ENCODE measurements at regions not wholly inside any gene's neighbourhood (a gene's known extent, or its start where the extent isn't known, plus 50 kb on each side); places are given as distances from the start of the nearest gene placed in this dataset.

DNA sequence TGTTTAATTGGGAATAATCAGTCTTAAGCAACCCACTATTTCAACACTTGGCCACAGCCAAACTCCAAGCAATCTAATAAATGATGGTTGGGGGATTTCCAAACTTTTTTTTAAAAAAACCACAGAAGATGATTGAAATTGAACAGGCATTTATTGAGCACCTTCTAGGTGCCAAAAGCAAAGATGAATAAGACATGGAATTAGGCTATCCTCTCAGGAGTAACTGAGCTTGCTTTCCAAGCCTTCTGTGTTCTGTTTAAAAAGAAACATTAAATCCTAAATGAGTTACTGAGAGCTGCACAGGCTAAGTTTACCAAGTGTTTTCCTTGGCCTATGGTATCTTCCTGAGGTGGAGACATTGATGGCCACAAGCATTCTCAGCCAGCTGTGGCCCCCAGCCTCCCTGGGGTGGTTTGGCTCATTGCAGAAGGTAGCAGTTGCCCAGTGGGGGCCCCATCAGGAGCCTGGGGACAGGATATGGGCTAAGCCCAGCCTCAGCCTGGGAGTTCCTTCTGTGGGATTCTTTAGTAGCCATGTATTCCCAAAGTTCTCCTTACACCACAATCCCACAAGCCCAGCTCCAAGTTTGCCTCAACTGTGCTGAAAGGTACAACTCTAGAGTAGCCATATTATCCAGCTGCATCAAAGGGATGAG is 174.3 kb downstream of the C1D start:
- intact Hi-C loops (cut with micrococcal nuclease), result no loop called here
- H3K4me3 Mint-ChIP-seq, result no peak overlapping the region
- no peaks in the 10 kb centered on the region for H3K36me3 Mint-ChIP-seq

GRCh38 chr2:67889056-67889455 is 173.7 kb downstream of the C1D start:
- H3K27me3 Mint-ChIP-seq (ENCODE audit: low read depth in 2 of 2), result peaks cover 6 to 9% of the 10 kb centered on the region in 2 donors
- Histone ChIP-seq H3K27me3 (ENCODE audit: control insufficient read depth, insufficient read depth, low read length) (no peaks in the 10 kb centered on the region), H3K9me3 (ENCODE audit: control insufficient read depth, insufficient read depth, low read length) (no peaks in the 10 kb centered on the region), H3K36me3 (ENCODE audit: control insufficient read depth, insufficient read depth, low read length) (no peaks in the 10 kb centered on the region), H3K4me1 (ENCODE audit: control insufficient read depth, insufficient read depth, low read length) (no peaks in the 10 kb centered on the region), H3K4me3 (ENCODE audit: low read length) (no peak overlapping the region), H3K27ac (ENCODE audit: low read length) (no peak overlapping the region)
- ATAC-seq (no peak), DNase-seq (no peak)
- TF ChIP-seq, protein P1, sequence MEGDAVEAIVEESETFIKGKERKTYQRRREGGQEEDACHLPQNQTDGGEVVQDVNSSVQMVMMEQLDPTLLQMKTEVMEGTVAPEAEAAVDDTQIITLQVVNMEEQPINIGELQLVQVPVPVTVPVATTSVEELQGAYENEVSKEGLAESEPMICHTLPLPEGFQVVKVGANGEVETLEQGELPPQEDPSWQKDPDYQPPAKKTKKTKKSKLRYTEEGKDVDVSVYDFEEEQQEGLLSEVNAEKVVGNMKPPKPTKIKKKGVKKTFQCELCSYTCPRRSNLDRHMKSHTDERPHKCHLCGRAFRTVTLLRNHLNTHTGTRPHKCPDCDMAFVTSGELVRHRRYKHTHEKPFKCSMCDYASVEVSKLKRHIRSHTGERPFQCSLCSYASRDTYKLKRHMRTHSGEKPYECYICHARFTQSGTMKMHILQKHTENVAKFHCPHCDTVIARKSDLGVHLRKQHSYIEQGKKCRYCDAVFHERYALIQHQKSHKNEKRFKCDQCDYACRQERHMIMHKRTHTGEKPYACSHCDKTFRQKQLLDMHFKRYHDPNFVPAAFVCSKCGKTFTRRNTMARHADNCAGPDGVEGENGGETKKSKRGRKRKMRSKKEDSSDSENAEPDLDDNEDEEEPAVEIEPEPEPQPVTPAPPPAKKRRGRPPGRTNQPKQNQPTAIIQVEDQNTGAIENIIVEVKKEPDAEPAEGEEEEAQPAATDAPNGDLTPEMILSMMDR (IDR thresholded peaks at IDR 0.05), result no peak
- no peaks in the 10 kb centered on the region for H3K36me3 Mint-ChIP-seq
- no peaks in the 10 kb centered on the region for H3K4me1 Mint-ChIP-seq
- WGBS (ENCODE audit: insufficient coverage), result 69% methylated on average over 1 of the region's 2 CpGs
- intact Hi-C loops (cut with micrococcal nuclease), result no loop called here
- no peak overlapping the region for H3K4me3 Mint-ChIP-seq
- H3K27ac Mint-ChIP-seq, result no peak overlapping the region
- peaks cover 0 to 2% of the 10 kb centered on the region in 2 donors for H3K9me3 Mint-ChIP-seq

More for the DNA sequence above, 174.3 kb downstream of the C1D start:
- Mint-ChIP-seq H3K9me3 (no peaks in the 10 kb centered on the region), H3K27ac (no peak overlapping the region), H3K4me1 (no peaks in the 10 kb centered on the region), H3K27me3 (ENCODE audit: low read depth in 2 of 2) (peaks cover 3 to 12% of the 10 kb centered on the region in 2 donors)
- Histone ChIP-seq H3K27me3 (ENCODE audit: control insufficient read depth, insufficient read depth, low read length) (no peaks in the 10 kb centered on the region), H3K36me3 (ENCODE audit: control insufficient read depth, insufficient read depth, low read length) (no peaks in the 10 kb centered on the region), H3K4me1 (ENCODE audit: control insufficient read depth, insufficient read depth, low read length) (no peaks in the 10 kb centered on the region), H3K9me3 (ENCODE audit: control insufficient read depth, insufficient read depth, low read length) (no peaks in the 10 kb centered on the region), H3K27ac (ENCODE audit: low read length) (no peak overlapping the region), H3K4me3 (ENCODE audit: low read length) (no peak overlapping the region)
- DNase-seq, result no peak
- TF ChIP-seq, protein P1 (IDR thresholded peaks at IDR 0.05), result no peak
- no peak for ATAC-seq

DNA sequence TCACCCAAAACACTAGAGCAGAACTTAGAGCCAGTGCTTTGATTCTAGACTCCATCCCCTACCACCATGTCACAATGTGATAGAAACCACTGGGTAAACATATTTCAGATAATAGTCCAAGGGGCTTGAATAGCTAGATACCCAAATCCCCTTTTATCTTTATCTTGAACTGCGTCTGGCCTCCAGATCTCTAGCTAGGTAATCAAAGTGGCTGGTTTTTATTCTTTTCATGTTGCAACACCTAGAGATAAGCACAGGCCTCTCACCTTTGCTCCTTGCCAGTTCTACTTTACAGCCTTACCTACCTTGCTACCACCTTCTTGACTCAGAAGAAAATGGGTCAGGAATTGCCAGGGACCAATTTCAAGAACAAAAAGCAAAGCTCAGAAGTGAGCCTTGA is 171.2 kb downstream of the C1D start:
- Mint-ChIP-seq H3K36me3 (no peaks in the 10 kb centered on the region), H3K9me3 (peaks cover 0 to 2% of the 10 kb centered on the region in 2 donors), H3K4me3 (no peak overlapping the region), H3K27me3 (ENCODE audit: low read depth in 2 of 2) (peaks cover 7 to 12% of the 10 kb centered on the region in 2 donors), H3K27ac (no peak overlapping the region), H3K4me1 (peaks cover 8 to 10% of the 10 kb centered on the region in 2 donors)
- ATAC-seq (no peak), DNase-seq (no peak)
- no peak overlapping the region for H3K27ac ChIP-seq (ENCODE audit: low read length)
- no peaks in the 10 kb centered on the region for H3K27me3 ChIP-seq (ENCODE audit: control insufficient read depth, insufficient read depth, low read length)
- intact Hi-C loops (cut with micrococcal nuclease), result no loop called here
- peaks cover 4% of the 10 kb centered on the region for H3K4me1 ChIP-seq (ENCODE audit: control insufficient read depth, insufficient read depth, low read length)
- 60% methylated on average over 1 of the region's 1 CpG for WGBS (ENCODE audit: insufficient coverage)
- TF ChIP-seq, protein P1 (IDR thresholded peaks at IDR 0.05), result no peak
- H3K36me3 ChIP-seq (ENCODE audit: control insufficient read depth, insufficient read depth, low read length), result no peaks in the 10 kb centered on the region
- H3K9me3 ChIP-seq (ENCODE audit: control insufficient read depth, insufficient read depth, low read length), result no peaks in the 10 kb centered on the region
- no peak overlapping the region for H3K4me3 ChIP-seq (ENCODE audit: low read length)

DNA sequence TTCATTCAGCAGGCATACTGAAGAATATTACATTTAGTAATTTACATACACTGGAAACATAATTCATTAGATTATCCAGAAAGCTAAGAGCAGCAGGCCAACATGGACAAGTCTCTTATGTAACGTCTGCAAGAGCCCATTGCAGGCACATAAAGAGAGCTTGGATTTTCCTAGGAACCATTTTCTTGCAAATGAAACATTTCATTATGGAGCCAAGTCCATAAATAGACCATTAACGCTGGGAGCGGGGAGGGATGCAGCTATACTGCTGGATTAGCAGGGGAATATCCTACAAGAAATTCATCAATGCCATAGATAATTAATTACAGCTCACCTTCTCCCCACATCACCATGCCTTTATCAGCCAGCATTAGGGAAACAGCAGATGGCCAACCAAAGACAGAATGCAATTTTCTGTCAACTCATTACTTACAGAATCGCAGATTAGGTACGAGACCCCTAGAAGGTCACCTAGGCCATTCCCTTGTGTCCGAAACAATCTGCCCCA is 170.4 kb downstream of the C1D start:
- H3K27me3 ChIP-seq (ENCODE audit: control insufficient read depth, insufficient read depth, low read length), result no peaks in the 10 kb centered on the region
- TF ChIP-seq, protein P1 (IDR thresholded peaks at IDR 0.05), result no peak
- H3K36me3 Mint-ChIP-seq, result no peaks in the 10 kb centered on the region
- peaks cover 13 to 15% of the 10 kb centered on the region in 2 donors for H3K4me1 Mint-ChIP-seq
- no peaks in the 10 kb centered on the region for H3K9me3 ChIP-seq (ENCODE audit: control insufficient read depth, insufficient read depth, low read length)
- peaks cover 4% of the 10 kb centered on the region for H3K4me1 ChIP-seq (ENCODE audit: control insufficient read depth, insufficient read depth, low read length)
- H3K4me3 ChIP-seq (ENCODE audit: low read length), result no peak overlapping the region
- H3K36me3 ChIP-seq (ENCODE audit: control insufficient read depth, insufficient read depth, low read length), result no peaks in the 10 kb centered on the region
- intact Hi-C loops (cut with micrococcal nuclease), result no loop called here
- DNase-seq (no peak), ATAC-seq (no peak)
- peaks cover 0 to 2% of the 10 kb centered on the region in 2 donors for H3K9me3 Mint-ChIP-seq
- no peak overlapping the region for H3K27ac ChIP-seq (ENCODE audit: low read length)
- H3K27ac Mint-ChIP-seq, result no peak overlapping the region
- peaks cover 7 to 12% of the 10 kb centered on the region in 2 donors for H3K27me3 Mint-ChIP-seq (ENCODE audit: low read depth in 2 of 2)
- H3K4me3 Mint-ChIP-seq, result no peak overlapping the region
- WGBS (ENCODE audit: insufficient coverage), result 87% methylated on average over 6 of the region's 6 CpGs

Measured in natural killer cell (primary cell).